ENCODE measurements at regions not wholly inside any gene's neighbourhood (a gene's known extent, or its start where the extent isn't known, plus 50 kb on each side); places are given as distances from the start of the nearest gene placed in this dataset.

GRCh38 chr3:24804095-24804494 lies 309.4 kb upstream of the THRB start:
- CTCF ChIA-PET: no interaction called here
- no peaks in the 10 kb centered on the region for H4K20me1 ChIP-seq (ENCODE audit: insufficient read depth)
- no peaks in the 10 kb centered on the region for H3K9me3 ChIP-seq (ENCODE audit: insufficient read depth, low read depth)
- H2AFZ ChIP-seq: no peak overlapping the region
- no peaks in the 10 kb centered on the region for H3K4me1 ChIP-seq (replicated peaks; ENCODE audit: insufficient read depth)
- H3K27me3 ChIP-seq (ENCODE audit: insufficient read depth, low read depth): no peaks in the 10 kb centered on the region
- H3K27ac ChIP-seq: no peak overlapping the region
- no peaks in the 10 kb centered on the region for H3K79me2 ChIP-seq (ENCODE audit: low read depth)
- intact Hi-C loops (cut with micrococcal nuclease; ENCODE audit: unreplicated experiment): no loop called here
- TF ChIP-seq CTCF (conservative IDR thresholded peaks at IDR 0.05) (no peak), EZH2 (IDR thresholded peaks at IDR 0.05; ENCODE audit: low read depth) (no peak)
- H3K9me2 ChIP-seq (ENCODE audit: insufficient read depth): no peaks in the 10 kb centered on the region
- H3K4me2 ChIP-seq: no peak overlapping the region
- H3K4me3 ChIP-seq: no peak overlapping the region
- no TSS peak for BruUV-seq (replicated peaks)
- DNase-seq: no peak
- POLR2A ChIA-PET (ENCODE audit: unreplicated experiment): no interaction called here
- H3K36me3 ChIP-seq (ENCODE audit: low read depth): no peaks in the 10 kb centered on the region
- H3F3A ChIP-seq (ENCODE audit: insufficient read depth, low read depth): no peaks in the 10 kb centered on the region

- Histone ChIP-seq H3K27me3 (ENCODE audit: insufficient read depth, low read depth) (no peaks in the 10 kb centered on the region), H3K9me2 (ENCODE audit: insufficient read depth) (no peaks in the 10 kb centered on the region), H3K4me2 (no peak overlapping the region), H3K4me3 (no peak overlapping the region), H3F3A (ENCODE audit: insufficient read depth, low read depth) (no peaks in the 10 kb centered on the region), H3K79me2 (ENCODE audit: low read depth) (no peaks in the 10 kb centered on the region), H3K27ac (no peak overlapping the region), H3K9me3 (ENCODE audit: insufficient read depth, low read depth) (no peaks in the 10 kb centered on the region), H3K36me3 (ENCODE audit: low read depth) (no peaks in the 10 kb centered on the region), H2AFZ (no peak overlapping the region), H3K4me1 (replicated peaks; ENCODE audit: insufficient read depth) (no peaks in the 10 kb centered on the region), H4K20me1 (ENCODE audit: insufficient read depth) (no peaks in the 10 kb centered on the region)
- no peak for DNase-seq
- ChIA-PET POLR2A (ENCODE audit: unreplicated experiment) (no interaction called here), CTCF (no interaction called here)
- intact Hi-C loops (cut with micrococcal nuclease; ENCODE audit: unreplicated experiment): no loop called here
- BruUV-seq (replicated peaks): no TSS peak
- TF ChIP-seq EZH2 (IDR thresholded peaks at IDR 0.05; ENCODE audit: low read depth): no peak
- TF ChIP-seq CTCF (conservative IDR thresholded peaks at IDR 0.05): no peak
Measured at GRCh38 chr3:24810881-24811280, 316.2 kb upstream of the THRB start.

- no peaks in the 10 kb centered on the region for H3K9me3 ChIP-seq (ENCODE audit: insufficient read depth, low read depth)
- no peaks in the 10 kb centered on the region for H4K20me1 ChIP-seq (ENCODE audit: insufficient read depth)
- H3K4me1 ChIP-seq (replicated peaks; ENCODE audit: insufficient read depth): no peaks in the 10 kb centered on the region
- H3K4me2 ChIP-seq: no peak overlapping the region
- no peak for TF ChIP-seq CTCF (conservative IDR thresholded peaks at IDR 0.05)
- no peak for TF ChIP-seq EZH2 (IDR thresholded peaks at IDR 0.05; ENCODE audit: low read depth)
- no peak for DNase-seq
- no peak overlapping the region for H3K27ac ChIP-seq
- no peaks in the 10 kb centered on the region for H3K9me2 ChIP-seq (ENCODE audit: insufficient read depth)
- no peaks in the 10 kb centered on the region for H3F3A ChIP-seq (ENCODE audit: insufficient read depth, low read depth)
- H3K4me3 ChIP-seq: no peak overlapping the region
- H3K36me3 ChIP-seq (ENCODE audit: low read depth): no peaks in the 10 kb centered on the region
- H3K27me3 ChIP-seq (ENCODE audit: insufficient read depth, low read depth): no peaks in the 10 kb centered on the region
- ChIA-PET CTCF (no interaction called here), POLR2A (ENCODE audit: unreplicated experiment) (no interaction called here)
- intact Hi-C loops (cut with micrococcal nuclease; ENCODE audit: unreplicated experiment): no loop called here
- no peak overlapping the region for H2AFZ ChIP-seq
- H3K79me2 ChIP-seq (ENCODE audit: low read depth): no peaks in the 10 kb centered on the region
- no TSS peak for BruUV-seq (replicated peaks)
Measured at GRCh38 chr3:24812116-24812515, 317.5 kb upstream of the THRB start.

Measured in PC-9 (cell line).